WTC11 (cell line): ENCODE measurements at regions not wholly inside any gene's neighbourhood (a gene's known extent, or its start where the extent isn't known, plus 50 kb on each side); places are given as distances from the start of the nearest gene placed in this dataset.

ENCODE experiments used
- CTCF ChIP-seq: fragments of 200-600 bp; IDR thresholded peaks from 2 replicates; pipeline ENCODE4 v1.8.0; 2022; ENCODE audit warnings: antibody characterized with exemption
- MYBL2 ChIP-seq: sonication (generic); formaldehyde crosslinking; IDR thresholded peaks from 2 replicates; pipeline ENCODE4 v1.8.1; 2023; ENCODE audit warnings: mild to moderate bottlenecking, moderate library complexity, missing genetic modification reagents
- NFE2L1 ChIP-seq: sonication (generic); formaldehyde crosslinking; IDR thresholded peaks from 2 replicates; pipeline ENCODE4 v1.8.1; 2023; ENCODE audit warnings: missing genetic modification reagents
- SMAD3 ChIP-seq: sonication (generic); formaldehyde crosslinking; IDR thresholded peaks from 2 replicates; pipeline ENCODE4 v1.8.0; 2022; ENCODE audit warnings: missing genetic modification reagents, mild to moderate bottlenecking, borderline replicate concordance
- TF ChIP-seq, protein P1 (sequence below): sonication (generic); formaldehyde crosslinking; conservative IDR thresholded peaks from 2 replicates; pipeline ENCODE4 v1.8.1; 2022; ENCODE audit warnings: mild to moderate bottlenecking, missing genetic modification reagents
- TF ChIP-seq, protein P2 (sequence below): sonication (generic); formaldehyde crosslinking; IDR thresholded peaks from 2 replicates; pipeline ENCODE4 v1.8.1; 2023; ENCODE audit warnings: mild to moderate bottlenecking, missing genetic modification reagents

- TF ChIP-seq CTCF: no peak
- no peak for TF ChIP-seq MYBL2 (CRISPR knock-in tag)
- TF ChIP-seq, protein P1, sequence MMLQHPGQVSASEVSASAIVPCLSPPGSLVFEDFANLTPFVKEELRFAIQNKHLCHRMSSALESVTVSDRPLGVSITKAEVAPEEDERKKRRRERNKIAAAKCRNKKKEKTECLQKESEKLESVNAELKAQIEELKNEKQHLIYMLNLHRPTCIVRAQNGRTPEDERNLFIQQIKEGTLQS (CRISPR knock-in tag): no peak
- TF ChIP-seq SMAD3 (CRISPR knock-in tag): no peak
- TF ChIP-seq, protein P2, sequence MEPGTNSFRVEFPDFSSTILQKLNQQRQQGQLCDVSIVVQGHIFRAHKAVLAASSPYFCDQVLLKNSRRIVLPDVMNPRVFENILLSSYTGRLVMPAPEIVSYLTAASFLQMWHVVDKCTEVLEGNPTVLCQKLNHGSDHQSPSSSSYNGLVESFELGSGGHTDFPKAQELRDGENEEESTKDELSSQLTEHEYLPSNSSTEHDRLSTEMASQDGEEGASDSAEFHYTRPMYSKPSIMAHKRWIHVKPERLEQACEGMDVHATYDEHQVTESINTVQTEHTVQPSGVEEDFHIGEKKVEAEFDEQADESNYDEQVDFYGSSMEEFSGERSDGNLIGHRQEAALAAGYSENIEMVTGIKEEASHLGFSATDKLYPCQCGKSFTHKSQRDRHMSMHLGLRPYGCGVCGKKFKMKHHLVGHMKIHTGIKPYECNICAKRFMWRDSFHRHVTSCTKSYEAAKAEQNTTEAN (CRISPR knock-in tag): no peak
- TF ChIP-seq NFE2L1 (CRISPR knock-in tag): no peak
Observed at GRCh38 chr14:48125654-48126053, 450.2 kb upstream of the MDGA2 start.
